ENCODE measurements at regions not wholly inside any gene's neighbourhood (a gene's known extent, or its start where the extent isn't known, plus 50 kb on each side); places are given as distances from the start of the nearest gene placed in this dataset. TPM values are rescaled to one million over a fixed set of nuclear protein-coding genes. Genes with fewer than 3 reads are reported as not detected.

Small RNAs in the stretch of these regions (small RNA-seq; reads per million reads assigned to genes)
- not detected for gene RNU6-1265P

Data from skeletal muscle tissue (tissue), 1 donor.